ENCODE measurements at regions not wholly inside any gene's neighbourhood (a gene's known extent, or its start where the extent isn't known, plus 50 kb on each side); places are given as distances from the start of the nearest gene placed in this dataset.

DNA sequence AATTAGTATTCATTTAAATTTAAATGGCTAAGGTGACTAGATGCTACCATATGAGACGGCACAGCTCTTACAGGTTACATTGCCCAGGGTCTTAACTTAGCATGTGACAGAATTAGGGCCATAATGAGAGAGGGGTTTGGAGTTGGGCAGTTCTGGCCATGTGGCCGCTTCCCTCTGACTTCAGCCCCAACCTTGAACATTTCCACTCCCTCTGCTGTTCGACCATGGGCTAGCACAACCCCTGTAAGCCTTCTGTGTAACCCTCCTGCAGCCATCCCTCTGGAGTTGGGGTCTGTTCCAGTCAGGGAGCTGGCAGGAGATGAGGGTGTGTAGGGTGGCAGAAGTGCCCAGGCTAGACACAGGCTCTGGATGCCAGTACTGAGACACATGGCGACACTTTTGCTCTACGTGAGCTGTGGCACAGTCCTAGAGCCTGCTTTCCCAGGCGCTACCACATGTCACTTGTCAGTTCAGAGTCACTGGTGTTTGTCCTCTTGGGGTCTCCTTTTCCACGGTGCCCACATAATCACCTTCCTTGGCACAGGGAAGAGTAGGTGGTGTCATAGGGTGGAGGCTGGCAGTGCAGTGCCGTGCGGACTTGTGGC is 128.7 kb upstream of the PITX1 start:
- TF ChIP-seq, protein P1, sequence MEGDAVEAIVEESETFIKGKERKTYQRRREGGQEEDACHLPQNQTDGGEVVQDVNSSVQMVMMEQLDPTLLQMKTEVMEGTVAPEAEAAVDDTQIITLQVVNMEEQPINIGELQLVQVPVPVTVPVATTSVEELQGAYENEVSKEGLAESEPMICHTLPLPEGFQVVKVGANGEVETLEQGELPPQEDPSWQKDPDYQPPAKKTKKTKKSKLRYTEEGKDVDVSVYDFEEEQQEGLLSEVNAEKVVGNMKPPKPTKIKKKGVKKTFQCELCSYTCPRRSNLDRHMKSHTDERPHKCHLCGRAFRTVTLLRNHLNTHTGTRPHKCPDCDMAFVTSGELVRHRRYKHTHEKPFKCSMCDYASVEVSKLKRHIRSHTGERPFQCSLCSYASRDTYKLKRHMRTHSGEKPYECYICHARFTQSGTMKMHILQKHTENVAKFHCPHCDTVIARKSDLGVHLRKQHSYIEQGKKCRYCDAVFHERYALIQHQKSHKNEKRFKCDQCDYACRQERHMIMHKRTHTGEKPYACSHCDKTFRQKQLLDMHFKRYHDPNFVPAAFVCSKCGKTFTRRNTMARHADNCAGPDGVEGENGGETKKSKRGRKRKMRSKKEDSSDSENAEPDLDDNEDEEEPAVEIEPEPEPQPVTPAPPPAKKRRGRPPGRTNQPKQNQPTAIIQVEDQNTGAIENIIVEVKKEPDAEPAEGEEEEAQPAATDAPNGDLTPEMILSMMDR (IDR thresholded peaks at IDR 0.05 in 4 of 5, conservative IDR thresholded peaks at IDR 0.05 in 1 of 5): no peak
- TF ChIP-seq POLR2A (IDR thresholded peaks at IDR 0.05): no peak
